ENCODE measurements at regions not wholly inside any gene's neighbourhood (a gene's known extent, or its start where the extent isn't known, plus 50 kb on each side); places are given as distances from the start of the nearest gene placed in this dataset.

DNA sequence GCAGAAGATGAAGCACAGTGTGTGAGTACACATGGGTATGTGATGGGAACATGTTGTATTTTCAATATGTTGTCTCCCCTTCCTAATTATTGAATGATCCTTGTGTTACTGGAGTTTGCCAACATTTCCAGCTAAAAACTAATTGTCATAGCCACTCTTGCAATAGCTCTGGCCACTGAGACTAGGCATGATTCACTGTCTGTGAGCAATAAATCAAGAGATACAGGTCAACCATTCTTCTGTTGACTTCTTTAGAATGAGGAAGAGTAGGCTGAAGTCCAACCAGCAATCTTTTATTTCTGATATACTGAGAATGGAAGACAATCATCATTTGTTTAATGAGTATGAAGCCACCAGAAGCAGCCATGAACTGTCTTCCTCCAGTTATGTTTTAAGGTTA, 413.9 kb downstream of the SLITRK5 start:
- DNase-seq (ENCODE audit: low read depth in 2 of 2) = no peak

DNA sequence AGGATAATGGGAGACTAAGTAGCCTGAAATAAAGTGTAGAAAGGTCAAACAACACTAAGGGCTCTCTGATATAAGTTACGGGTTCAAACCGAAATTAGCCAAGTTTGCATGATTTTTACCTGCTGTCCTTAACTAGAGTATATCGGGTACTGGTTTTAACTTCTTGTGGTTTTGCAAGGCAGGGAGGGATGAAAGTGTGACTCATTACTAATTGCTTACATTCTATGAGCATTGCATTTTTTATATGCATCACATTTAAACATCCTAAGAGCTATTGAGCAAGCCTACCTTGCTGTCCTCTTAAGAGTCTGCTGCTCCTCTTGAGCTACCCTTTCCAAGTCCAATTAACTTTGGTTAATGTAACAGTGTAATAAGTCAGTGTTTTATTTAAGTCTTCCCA, 415.4 kb downstream of the SLITRK5 start:
- no peak for DNase-seq (ENCODE audit: low read depth in 2 of 2)

DNA sequence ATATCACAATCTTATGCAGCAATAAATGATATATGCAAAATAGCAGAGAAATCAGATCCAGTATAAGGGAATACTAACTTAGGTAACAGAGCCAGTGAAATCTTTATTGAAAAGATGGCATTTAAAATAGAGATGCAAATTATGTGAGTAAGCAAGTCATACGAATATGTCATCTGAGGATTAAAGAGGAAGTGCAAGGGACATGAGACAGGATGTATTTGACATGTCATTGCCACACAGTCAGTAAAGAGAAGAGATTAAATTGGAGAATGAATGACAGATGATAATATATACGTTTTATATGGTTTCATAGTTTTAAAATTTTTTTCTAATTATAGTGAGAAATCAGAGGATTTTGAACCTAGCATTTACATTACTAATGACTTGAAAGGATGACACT, 426.4 kb downstream of the SLITRK5 start:
- no peak for DNase-seq (ENCODE audit: low read depth in 2 of 2)

DNA sequence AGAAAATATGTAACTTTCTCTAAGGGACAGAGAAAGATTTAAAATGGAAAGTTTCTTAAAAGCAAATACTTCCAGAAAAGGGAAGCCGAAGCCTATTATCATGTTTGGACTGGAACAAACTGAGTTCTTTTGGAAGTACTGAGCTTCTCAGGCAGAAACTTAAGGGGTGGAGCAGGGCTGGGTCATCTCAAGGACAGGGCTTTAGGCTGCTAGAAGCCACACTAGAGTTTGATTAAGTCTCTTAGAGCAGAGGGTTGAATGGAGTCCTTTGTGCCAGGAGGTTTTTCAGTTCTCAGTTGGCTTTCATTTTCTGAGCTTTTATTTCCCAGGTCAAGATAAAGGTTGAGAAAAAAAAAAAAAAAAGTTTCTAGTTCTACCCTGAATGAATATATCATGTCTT, 432.7 kb downstream of the SLITRK5 start:
- no peak for DNase-seq (ENCODE audit: low read depth in 2 of 2)

DNA sequence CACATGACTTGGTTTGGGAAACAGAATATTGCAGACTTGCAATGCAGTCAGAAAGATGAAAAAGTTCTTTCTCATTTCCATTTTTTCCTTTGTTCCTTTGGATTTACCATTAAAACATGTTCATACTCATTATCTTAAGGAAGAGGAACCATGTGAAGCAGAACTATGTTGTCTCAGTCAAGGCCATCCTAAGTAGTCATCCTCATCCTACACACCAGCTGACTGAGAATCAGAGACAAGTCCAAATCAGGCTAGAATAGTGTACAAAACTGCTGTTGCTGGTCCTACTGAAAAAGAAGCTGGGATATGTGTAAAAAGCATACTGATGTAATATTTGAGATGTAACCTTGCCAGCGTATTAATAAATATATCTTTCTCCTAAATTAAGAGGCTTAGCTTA, 433.4 kb downstream of the SLITRK5 start:
- no peak for DNase-seq (ENCODE audit: low read depth in 2 of 2)

DNA sequence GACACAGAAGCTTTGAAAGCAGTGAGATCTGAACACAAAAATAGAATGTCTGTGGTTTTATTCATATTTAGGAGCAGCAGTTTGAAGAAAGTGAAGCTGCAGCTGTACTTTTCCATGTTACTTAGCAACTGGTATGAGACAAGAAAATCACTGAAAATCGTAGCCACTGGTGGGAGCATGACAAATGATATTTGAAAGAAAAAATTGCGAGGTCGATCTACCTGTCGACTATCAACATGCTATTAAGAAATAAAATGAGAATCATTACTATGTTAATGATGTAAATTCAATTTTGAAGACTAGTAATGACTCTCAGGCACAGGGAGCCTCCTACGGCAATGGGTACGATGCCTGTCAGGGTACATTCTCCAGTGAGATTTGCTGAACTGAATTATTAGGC, 436.4 kb downstream of the SLITRK5 start:
- DNase-seq (ENCODE audit: low read depth in 2 of 2) = no peak

DNA sequence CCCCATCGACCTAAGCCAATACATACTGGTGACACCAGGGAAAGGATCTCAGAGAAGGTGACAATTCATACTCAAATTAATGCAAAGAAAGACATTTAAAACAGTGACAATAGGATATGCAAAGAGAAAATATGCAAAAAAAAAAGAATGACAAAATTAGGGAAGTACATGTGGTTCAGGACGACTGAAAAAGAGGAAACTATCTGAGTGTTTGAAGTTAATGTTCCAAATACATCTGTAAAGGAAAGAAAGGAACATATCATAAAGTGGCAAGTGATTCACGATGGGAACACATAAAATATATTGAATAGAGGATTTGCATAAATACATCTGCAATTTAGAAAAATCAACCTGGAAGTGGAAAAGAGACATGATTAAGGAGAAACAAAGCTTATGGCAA, 441.4 kb downstream of the SLITRK5 start:
- no peak for DNase-seq (ENCODE audit: low read depth in 2 of 2)

DNA sequence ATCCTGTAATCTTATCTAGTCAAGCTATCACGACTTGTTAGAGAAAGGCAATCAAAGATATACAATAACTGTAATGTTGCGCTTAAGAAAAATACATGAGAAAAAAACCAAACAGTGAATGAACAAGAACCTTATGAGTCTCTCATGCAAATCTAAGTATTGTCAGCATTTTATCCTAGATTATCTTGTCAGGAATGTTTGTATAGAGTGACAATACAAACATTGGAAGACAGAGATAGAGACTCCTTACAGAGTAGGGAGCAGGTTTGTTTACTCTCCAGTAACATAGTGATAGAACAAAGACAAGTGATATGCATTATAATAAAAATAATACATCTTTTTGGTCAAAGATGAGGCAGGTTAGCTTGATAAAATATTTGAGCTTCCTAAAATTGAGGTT, 444.8 kb downstream of the SLITRK5 start:
- no peak for DNase-seq (ENCODE audit: low read depth in 2 of 2)

DNA sequence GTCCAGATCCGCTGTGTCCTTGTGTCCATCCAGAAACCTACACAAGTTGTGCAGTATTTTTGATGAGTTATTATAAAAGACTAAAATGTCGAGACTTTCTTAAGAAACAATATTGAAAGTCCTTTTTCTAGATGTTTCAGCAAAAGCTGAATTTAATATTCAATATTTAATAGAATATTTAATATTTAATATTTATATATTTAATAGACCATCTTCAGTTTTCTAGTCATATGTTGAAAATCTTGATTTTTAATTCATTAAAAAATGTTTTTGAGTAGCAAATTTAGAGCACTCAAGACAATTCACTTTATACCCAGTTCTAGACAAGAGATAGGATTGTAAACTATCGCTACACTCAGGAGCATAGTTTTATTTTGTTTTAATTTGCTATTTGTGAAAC, 447.8 kb downstream of the SLITRK5 start:
- no peak for DNase-seq (ENCODE audit: low read depth in 2 of 2)

DNA sequence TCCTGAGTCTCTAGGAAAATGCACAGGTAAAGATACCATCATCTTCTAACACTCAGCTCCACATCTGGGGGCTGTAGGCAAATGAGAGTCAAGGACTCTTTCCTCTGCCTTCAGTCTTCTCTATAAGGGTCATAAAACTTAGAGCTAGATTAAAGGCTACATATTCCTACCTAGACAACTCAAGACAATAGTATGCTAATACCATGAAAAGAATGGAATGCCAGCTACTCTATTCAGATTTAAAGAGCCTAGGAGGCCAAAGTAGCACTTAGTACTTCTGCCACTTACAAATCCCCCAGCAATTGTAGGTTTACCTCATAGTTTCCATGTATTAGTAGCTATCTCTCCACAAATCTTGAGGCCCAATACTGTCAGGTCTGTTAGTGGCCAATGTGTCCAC, 453.0 kb downstream of the SLITRK5 start:
- no peak for DNase-seq (ENCODE audit: low read depth in 2 of 2)

DNA sequence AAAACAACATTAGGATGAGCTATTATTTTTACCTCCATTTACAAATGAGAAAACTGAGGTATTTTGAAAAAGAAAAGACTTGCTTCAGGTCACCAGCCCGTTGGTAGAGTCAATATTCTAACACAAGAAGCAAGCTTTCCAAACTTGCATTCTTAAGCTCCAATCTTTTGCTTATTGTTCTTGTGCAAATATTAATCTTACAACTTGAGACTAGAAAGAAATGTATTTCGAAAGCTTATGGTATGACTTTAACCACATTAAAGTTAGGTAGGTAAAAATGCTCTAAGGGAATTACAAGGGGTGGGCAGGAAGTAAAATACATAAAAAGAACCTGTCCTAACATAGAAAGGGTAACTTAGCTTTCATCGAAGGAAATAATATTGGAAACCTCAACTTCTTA, 453.9 kb downstream of the SLITRK5 start:
- no peak for DNase-seq (ENCODE audit: low read depth in 2 of 2)

DNA sequence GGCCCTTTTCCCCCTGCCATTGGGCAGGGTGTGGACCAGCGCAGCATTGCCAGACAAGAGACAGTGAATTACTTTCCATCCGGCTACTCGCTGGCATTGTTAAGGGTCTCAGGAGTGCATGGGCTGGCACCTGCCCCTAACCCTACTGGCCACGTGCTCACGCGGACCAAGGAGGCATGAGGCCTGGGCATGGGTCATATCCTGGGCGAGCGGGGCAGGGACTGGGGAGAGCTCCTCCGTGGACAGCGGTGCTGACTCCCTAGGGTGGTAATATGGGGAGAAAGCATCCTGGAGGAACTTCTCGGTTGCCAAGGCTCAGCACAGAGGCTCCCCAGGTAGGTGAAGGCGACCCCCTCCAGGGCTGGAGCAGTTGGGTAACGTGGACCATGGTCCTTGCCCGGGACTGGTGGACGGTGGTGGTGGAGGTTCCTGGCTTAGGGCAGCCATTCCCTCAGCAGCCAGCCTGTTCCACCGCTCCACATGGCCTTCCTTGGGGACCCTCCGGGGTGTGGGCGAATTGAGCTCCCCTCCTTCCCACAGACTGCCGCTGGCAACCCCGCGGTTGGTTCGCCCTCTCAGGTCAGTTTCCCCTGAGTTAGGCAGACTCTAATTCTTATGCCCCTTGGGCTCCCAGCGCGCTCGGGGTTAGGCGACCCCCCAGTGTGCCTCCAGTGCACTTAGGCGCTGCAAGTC, 465.1 kb downstream of the SLITRK5 start:
- no peak for DNase-seq (ENCODE audit: low read depth in 2 of 2)

DNA sequence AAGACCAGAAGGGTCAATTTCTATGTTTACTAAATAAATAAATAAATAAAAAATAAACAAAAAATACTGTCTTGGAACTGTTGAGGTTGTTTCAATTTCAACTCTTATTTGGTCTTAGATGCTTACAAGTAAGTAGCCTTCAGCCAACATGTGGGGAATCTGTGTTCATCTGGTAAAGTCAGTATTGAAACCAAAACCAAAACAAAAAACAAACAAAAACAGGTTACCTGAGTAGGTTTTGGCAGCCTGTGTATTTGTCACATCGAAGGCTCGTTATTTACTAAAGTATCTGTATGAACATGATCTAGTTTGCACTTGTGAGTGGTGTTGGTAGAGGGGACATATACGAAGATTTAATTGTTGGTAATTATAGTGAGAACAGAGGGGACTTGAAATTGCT, 471.5 kb downstream of the SLITRK5 start:
- no peak for DNase-seq (ENCODE audit: low read depth in 2 of 2)

DNA sequence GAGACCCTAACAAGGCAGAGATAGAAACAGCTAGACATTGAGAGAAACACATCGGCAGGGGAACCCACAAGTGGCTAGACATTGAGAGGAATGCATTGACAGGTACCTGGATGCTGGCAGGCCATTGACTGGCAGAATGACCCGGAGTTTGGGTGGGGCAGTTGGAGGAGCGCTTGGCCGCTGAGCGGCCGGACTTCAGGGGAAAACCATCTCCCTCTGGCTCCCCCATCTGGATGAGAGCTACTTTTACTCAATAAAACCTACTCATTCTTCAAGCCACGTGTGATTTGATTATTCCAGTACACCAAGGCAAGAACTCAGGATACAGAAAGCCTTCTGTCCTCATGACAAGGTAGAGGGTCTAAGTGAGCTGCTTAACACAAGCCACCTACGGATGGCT, 473.4 kb downstream of the SLITRK5 start:
- no peak for DNase-seq (ENCODE audit: low read depth in 2 of 2)

DNA sequence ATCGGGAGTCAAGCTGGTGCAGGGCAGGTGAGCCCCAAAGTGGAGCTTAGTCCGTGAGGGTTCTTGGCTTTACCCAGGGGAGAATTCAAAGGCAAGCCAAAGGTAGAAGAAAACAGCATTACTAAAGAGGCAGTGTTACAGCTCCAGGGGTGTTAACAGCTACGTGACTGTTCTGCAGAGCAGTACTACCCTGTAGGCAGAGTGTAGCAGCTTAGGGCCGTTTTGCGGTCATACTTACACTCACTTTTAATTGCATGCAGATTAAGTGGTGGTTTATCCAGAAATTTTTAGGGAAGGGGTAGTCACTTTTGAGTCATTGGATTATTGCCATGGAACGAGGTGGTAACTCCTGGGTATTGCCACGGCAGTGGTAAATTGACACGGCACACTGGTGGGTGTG, 482.2 kb downstream of the SLITRK5 start:
- DNase-seq (ENCODE audit: low read depth in 2 of 2) = no peak

DNA sequence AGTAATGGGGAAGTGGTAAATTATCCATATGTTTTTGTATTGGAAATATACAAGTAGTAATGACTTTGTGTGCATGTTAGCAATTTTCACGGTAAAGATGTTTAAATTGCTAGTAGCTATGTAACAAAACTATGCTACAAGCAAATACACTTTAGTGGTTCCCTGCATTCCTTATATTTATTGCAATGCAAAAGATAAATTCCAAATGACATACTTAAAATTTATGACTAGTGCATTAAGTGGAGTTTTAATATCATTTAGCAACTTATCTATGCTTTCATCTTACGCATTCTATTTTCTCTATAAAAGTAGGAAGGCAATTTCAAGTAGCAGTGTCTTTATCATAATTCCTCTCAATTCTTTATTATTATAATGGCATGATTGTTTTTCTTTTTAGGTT, 482.8 kb downstream of the SLITRK5 start:
- DNase-seq (ENCODE audit: low read depth in 2 of 2) = no peak

DNA sequence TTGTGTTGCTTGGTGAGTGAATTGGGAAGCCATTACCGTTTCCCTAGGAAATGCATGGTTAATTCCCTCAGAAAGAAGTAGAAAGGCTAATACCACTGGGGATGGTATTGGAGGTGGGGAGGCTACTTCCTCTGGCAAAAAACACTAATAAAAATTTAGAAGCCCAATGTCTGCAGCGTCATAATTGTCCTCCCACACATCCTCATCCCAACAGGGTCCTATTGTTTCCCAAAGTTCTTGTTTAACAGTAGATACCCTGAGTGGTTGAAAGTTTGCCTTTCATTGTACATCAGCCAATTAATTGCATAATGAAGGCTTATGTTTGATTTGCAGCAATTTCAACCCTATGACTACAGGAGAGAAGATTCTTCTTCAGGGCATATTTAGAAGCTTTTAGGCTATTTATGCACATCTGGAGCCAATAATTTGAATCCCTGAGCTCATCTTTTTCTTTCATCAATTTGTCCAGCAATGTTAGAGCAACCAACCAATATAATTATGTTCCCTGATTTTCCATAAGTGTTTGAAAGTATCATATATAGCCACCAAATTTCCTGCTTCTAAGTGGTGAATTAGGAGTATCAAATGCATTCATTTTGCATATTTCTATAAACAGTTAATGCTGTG, 491.0 kb downstream of the SLITRK5 start:
- no peak for DNase-seq (ENCODE audit: low read depth in 2 of 2)

DNA sequence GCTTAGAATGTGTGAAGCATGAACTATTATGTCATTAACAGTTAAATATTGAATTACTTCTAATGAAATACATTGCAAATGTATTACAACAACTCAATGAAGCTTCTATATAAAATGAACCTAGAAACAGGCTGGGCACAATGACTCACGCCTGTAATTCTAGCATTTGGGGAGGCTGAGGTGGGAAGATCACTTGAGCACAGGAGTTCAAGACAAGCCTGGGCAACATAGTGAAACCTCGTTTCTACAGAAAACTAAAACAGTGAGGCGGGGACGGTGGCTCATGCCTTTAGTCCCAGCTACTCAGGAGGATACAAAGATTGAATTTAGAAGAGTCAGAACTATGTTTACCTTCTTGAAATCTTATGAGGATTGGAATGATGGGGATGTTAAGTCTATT, 505.1 kb downstream of the SLITRK5 start:
- DNase-seq (ENCODE audit: low read depth in 2 of 2) = no peak

DNA sequence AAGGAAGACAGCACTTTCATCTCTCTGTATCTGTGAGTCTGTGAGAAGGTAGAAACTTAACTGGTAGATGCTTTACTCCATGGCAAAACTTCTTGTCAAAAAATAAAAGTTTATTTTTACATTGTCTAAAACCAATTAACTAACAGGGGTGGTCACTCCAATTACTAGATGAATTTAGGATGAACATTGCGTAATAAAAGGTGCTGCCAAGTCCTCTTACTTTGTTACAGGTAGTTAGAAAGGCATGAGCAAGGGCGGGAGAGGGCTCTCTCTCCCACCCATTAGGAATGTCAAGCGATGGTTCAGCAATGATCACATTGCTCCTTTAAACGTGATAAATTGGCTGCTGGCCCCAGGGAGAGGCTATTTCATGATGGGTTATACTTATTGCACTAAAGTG, 512.3 kb downstream of the SLITRK5 start:
- no peak for DNase-seq (ENCODE audit: low read depth in 2 of 2)

DNA sequence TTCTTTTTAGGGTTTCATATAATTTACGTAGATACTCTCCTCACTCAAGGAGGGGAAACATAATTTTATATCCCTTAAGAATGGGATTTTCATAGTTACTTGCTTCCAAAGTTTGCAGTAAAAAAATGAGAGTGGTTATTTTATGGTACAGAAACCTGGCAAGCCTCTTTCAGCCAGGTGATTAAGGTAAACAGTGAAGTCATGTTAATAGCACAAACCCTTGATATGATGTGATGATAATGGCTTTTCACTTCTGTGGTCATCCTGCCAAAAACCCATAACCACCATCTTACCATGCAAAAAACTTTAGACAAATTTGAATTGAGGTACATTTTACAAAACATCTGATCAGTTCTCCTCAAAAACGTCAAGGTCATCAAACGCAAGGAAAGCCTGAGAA, 517.8 kb downstream of the SLITRK5 start:
- no peak for DNase-seq (ENCODE audit: low read depth in 2 of 2)

DNA sequence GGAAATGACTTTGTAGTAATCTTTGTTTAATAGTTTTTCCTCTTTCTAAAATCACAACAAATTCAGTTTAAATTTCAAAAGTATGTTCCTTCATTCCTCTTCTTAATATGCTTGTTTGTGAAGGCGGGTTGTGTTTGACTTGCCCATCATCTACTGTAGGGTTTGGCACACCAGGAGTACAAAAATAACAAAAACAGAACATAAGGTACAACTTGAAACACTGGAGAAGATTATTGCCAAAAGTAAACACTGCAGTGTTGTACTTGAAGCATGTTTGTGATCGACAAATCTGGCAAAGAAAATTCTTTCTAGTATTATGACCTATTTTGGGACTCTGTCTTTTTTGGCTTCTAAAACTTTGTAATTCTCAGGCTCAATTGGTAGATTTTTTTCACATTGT, 518.6 kb downstream of the SLITRK5 start:
- no peak for DNase-seq (ENCODE audit: low read depth in 2 of 2)

DNA sequence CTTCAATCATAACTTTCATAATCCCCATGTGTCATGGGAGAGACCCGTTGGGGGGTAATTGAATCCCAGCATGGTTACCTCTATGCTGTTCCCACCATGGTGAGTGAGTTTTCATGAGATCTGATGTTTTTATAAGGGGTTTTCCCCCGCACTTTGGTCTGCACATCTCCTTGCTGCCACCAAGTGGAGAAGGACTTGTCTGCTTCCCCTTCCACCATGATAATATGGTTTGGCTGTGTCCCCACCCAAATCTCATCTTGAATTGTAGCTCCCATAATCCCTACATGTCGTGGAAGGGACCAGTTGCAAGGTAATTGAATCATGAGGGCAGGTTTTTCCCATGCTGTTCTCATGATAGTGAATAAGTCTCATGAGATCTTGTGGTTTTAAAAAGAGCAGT, 524.9 kb downstream of the SLITRK5 start:
- no peak for DNase-seq (ENCODE audit: low read depth in 2 of 2)

DNA sequence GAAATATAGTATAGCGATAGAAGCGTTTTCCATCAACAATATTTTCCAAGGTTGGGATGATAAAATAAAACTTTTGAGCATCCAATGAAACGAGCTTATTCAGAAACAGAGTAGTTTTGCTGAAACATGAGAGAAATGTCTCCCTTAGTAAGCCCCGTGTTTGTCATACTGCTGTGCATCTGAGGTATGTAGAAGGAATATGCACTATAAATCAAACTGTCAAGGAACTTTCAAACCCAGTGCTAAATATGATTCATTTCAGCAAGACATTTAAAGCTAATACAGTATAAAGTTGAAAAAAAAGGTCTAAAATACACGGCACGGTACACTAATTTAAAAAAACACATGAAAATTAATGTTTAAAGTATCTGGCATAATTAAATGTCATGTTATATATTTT, 546.2 kb downstream of the SLITRK5 start:
- no peak for DNase-seq (ENCODE audit: low read depth in 2 of 2)

DNA sequence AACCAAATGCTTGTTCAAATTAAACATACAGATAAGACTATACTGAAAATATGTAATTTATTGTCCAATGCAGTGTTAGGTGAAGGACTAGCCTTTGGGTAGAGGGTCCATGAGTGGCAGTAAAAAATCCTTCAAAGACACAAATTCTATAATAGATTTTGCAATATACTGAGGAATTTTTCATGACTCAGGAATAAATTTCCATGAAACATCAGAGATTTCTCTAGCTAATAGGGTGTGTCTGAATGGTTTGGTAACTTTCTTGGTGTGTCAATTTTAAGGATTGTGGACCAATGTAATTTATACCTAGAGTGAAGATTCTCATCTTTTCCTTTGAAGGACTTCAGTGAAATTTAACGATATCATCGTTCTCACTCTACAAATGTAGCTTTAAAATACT, 546.7 kb downstream of the SLITRK5 start:
- no peak for DNase-seq (ENCODE audit: low read depth in 2 of 2)

Data from activated CD4-positive, alpha-beta T cell treated with anti-CD3 and anti-CD28 coated beads for 24 hours (primary cell).